HG03460 (cell line): ENCODE measurements at regions not wholly inside any gene's neighbourhood (a gene's known extent, or its start where the extent isn't known, plus 50 kb on each side); places are given as distances from the start of the nearest gene placed in this dataset.

Source experiments
- ATAC-seq: cut with Tn5 transposase; IDR thresholded peaks from one replicate; pipeline ENCODE4 v1.9.1; 2021; ENCODE audit not compliant: unreplicated experiment

GRCh38 chr3:135898774-135899173 is 66.8 kb upstream of the PPP2R3A start:
- no peak for ATAC-seq

GRCh38 chr3:135905058-135905724 is 60.3 kb upstream of the PPP2R3A start:
- no peak for ATAC-seq

GRCh38 chr3:135907422-135908165 is 57.9 kb upstream of the PPP2R3A start:
- no peak for ATAC-seq

- ATAC-seq: no peak
Observed at GRCh38 chr3:135908225-135908624, 57.3 kb upstream of the PPP2R3A start.

- no peak for ATAC-seq
Observed at GRCh38 chr3:135908737-135909136, 56.8 kb upstream of the PPP2R3A start.

- ATAC-seq: no peak
Observed at GRCh38 chr3:135911110-135911509, 54.4 kb upstream of the PPP2R3A start.

- ATAC-seq: no peak
Observed at GRCh38 chr3:135915206-135915605, 50.3 kb upstream of the PPP2R3A start.
